Activated T-cell treated with anti-CD3 and anti-CD28 coated beads, Interleukin-2, amount 50 U/mL, for 4 hours (primary cell): ENCODE measurements at regions not wholly inside any gene's neighbourhood (a gene's known extent, or its start where the extent isn't known, plus 50 kb on each side); places are given as distances from the start of the nearest gene placed in this dataset.

Source experiments
- ATAC-seq, 2 donors: fragments of 200-7000 bp; cut with Tn5 transposase; one replicate each; pipeline ENCODE4 v1.10.0; 2021
- DNase-seq: peaks from one replicate; pipeline ENCODE4 v3.0.0-alpha.2; 2020
- H3K27me3 Mint-ChIP-seq: one replicate; pipeline ENCODE4 v1.8.0; 2021; ENCODE audit warnings: low read depth, mixed read lengths
- H3K36me3 Mint-ChIP-seq: one replicate; pipeline ENCODE4 v1.8.0; 2022; ENCODE audit warnings: mixed read lengths; ENCODE audit not compliant: insufficient read depth
- H3K4me1 Mint-ChIP-seq: one replicate; pipeline ENCODE4 v1.8.0; 2021; ENCODE audit warnings: low read depth, mixed read lengths
- H3K4me3 Mint-ChIP-seq: one replicate; pipeline ENCODE4 v1.8.0; 2021; ENCODE audit warnings: mild to moderate bottlenecking, moderate library complexity, mixed read lengths
- H3K9me3 Mint-ChIP-seq: one replicate; pipeline ENCODE4 v1.8.0; 2021; ENCODE audit warnings: mixed read lengths

DNA sequence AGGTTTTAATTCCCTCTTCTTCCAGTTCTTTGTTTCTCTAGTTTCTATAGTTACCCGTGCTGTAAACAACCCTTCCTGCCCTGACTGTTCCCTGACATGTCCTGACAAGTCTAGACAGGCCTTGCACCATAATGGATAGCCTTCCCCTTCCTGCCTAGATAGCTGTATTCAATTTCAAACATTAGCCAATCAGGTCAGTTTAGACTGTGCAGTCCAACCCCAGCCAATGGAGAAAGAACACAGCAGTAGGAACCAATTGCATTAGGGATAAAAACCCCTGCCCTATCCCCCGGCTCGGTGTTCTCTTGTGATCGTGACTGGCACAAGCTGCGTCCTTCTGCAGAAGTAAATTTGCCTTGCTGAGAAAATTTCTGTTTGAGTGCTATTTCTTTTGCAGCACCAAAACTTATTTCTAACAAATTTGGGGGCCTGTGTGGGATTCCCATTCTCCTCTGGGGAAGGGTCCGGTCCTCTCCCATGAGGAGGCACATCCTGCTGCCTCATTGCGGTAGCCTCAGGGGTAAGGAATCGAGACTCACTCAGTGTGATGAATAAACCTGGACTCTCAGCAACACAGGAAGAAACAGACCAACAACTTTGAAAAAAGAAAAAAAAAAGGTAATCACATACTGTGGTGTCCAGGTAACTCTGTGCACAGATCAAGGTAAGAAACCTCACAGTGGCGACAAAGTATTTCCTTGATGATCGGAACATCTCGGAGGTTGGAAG lies 248.7 kb upstream of the ECI2 start:
- Mint-ChIP-seq H3K36me3 (no peaks in the 10 kb centered on the region), H3K27me3 (peaks cover 3% of the 10 kb centered on the region), H3K4me1 (no peaks in the 10 kb centered on the region), H3K9me3 (peaks cover 28% of the 10 kb centered on the region), H3K4me3 (no peak overlapping the region)
- no peak for DNase-seq
- ATAC-seq: no peak

DNA sequence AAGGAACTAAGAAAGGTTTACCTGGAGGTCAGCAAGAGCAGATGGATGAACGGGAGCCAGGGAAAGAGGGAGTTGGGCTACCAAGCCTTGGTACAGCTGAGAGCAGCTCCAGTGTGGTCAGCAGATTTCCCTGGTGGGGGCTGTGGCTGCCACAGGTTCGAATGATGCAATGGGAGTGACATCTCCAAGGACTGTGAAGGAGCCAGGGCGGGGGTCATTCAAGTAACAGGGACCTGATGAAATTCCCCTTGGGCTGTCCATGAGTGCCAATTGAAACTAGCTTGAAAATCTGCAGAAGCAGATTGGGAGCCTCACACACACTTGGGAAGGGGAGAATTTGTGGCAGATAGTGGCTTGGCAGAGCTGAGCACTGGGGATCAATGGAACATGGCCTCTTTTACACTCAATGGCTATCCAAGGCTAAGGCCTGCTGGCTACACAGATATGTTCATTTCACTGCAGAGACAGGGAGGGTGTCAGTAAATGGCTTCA lies 247.0 kb upstream of the ECI2 start:
- Mint-ChIP-seq H3K4me3 (no peak overlapping the region), H3K27me3 (peaks cover 3% of the 10 kb centered on the region), H3K4me1 (no peaks in the 10 kb centered on the region), H3K9me3 (peaks cover 28% of the 10 kb centered on the region), H3K36me3 (no peaks in the 10 kb centered on the region)
- no peak for DNase-seq
- ATAC-seq: no peak

DNA sequence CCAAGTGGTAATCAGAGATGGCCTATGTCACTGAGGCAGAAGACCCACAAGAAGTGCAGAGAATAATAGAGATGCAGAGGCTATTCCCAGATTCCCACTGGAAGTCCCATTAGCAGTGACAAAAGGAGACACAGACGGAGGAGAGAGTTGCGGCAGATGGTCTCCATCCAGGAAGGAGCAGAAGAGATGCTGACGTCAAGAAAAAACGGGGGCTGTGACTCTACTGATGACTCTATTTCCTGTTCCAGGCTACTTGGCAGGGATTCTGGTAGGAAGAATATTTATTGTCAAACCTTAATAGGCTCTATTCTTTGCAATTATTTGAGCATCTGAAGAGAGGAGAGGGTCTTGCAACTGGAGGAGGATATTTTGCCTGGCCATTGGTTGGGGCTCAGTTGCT lies 246.0 kb upstream of the ECI2 start:
- Mint-ChIP-seq H3K36me3 (no peaks in the 10 kb centered on the region), H3K9me3 (peaks cover 28% of the 10 kb centered on the region), H3K27me3 (peaks cover 3% of the 10 kb centered on the region), H3K4me1 (no peaks in the 10 kb centered on the region), H3K4me3 (no peak overlapping the region)
- DNase-seq (no peak), ATAC-seq (no peak)

DNA sequence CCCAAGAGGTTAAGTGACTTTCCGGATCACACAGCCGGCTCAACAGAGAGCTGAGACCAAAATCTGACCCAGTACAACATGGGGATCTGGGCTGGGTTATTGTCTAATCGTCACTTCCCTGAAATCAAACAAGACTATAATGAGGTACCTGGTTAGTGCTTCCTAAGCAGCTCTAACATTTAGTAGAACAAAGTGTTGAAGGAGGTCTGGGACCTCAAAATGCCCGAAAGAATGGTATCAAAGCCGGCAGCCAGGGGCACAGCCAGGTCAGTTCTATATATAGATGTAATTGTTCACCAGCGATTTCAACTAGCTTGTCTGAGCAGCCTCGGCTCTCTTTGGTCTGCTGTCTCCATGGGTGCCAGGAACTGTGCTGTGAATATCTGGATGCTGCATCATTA lies 245.5 kb upstream of the ECI2 start:
- ATAC-seq: no peak
- no peak for DNase-seq
- Mint-ChIP-seq H3K36me3 (no peaks in the 10 kb centered on the region), H3K4me3 (no peak overlapping the region), H3K27me3 (peaks cover 7% of the 10 kb centered on the region), H3K4me1 (no peaks in the 10 kb centered on the region), H3K9me3 (peaks cover 28% of the 10 kb centered on the region)

DNA sequence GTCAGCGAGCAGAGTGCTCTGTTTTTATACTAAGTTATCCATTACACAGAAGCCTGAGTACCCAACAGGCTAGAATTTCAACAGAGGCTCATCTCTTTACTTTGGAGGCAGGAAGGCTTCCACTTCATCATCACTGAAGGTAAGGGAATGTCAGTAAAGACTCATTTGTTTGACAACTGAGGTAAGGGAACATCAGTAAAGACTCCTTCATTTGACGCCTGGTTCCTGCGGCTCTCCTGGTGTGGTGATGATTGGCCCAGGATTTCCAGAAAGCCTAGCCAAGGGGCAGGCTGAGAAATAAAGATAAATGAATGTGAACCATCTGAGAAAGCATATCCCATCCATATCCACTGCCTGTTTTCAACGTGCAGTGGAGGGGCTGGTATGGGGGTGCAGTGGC lies 244.6 kb upstream of the ECI2 start:
- peaks cover 10% of the 10 kb centered on the region for H3K27me3 Mint-ChIP-seq
- no peaks in the 10 kb centered on the region for H3K36me3 Mint-ChIP-seq
- H3K4me3 Mint-ChIP-seq: no peak overlapping the region
- DNase-seq (no peak), ATAC-seq (no peak)
- H3K9me3 Mint-ChIP-seq: peaks cover 23% of the 10 kb centered on the region
- H3K4me1 Mint-ChIP-seq: no peaks in the 10 kb centered on the region

DNA sequence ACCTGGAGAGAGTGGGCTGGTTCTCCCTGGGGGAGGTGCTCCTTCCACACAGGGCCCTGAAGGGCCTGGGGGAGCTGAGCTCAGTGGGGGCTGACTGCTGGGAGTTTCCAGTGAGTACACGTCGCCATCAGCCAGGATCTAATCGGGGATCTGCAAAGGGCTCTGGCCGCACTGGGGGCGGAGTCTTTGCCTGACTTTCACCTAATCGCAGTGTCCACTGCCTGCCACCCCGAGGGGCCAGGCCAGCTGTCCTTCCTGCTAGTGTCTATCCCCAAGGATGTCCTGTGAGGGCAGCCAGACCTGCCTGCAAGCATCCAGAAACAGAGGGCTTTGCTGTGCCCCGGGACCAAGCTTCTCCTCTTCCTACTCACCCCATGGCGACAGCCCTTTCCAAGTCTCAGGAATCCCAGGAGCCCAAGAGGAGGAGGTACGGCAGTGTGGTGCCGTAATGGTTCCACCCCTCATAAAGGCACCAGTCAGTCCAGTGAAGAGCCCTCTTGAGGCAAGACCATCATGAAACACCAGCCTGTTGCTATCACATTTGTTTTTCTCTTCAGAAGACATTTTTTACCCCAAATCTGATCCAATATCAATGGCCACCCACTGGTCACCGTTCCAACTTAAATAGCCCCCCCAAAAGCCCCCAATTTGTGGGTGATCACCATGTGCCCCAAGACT lies 243.1 kb upstream of the ECI2 start:
- H3K36me3 Mint-ChIP-seq: no peaks in the 10 kb centered on the region
- peaks cover 12% of the 10 kb centered on the region for H3K9me3 Mint-ChIP-seq
- no peak for ATAC-seq
- H3K4me1 Mint-ChIP-seq: no peaks in the 10 kb centered on the region
- peaks cover 10% of the 10 kb centered on the region for H3K27me3 Mint-ChIP-seq
- DNase-seq: no peak
- no peak overlapping the region for H3K4me3 Mint-ChIP-seq

DNA sequence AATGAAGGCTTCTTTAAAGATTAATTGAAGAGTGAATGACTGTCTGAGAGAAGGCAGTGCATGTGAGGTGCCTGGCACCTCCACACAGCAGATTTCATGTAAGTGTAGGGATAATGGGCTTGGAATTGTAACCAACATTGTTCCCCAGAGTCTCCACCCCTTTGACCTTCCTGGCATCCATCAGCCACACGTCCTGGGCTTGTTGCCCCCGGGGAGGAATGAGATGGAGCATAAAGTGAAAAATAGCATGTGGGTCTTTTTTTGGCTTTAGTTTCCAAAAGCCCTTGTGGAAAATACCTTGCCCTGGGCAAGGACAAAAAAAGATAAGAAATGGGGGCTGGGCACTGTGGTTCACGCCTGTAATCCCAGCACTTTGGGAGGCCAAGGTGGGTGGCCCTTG lies 242.2 kb upstream of the ECI2 start:
- Mint-ChIP-seq H3K4me1 (no peaks in the 10 kb centered on the region), H3K27me3 (peaks cover 10% of the 10 kb centered on the region), H3K9me3 (peaks cover 12% of the 10 kb centered on the region), H3K4me3 (no peak overlapping the region), H3K36me3 (no peaks in the 10 kb centered on the region)
- DNase-seq (no peak), ATAC-seq (no peak)

DNA sequence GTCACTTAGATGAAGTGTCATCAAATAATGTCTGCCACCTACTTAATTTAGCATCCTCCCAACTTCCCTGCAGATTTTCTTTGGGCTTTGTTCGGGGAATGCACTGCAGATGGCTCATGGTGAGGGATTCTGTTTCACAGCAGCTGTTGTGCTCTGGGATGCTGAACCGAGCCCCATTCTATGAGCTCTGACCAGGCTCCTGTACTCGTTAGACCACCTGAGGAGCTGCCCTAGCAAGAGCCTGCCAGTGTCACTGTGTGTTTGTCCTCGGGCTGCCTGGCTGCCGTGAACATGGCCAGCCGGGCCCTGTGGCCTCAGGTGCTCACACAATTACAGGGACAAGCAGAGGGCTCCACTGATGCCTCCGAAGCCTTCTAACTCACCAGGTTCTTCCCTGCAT lies 238.8 kb upstream of the ECI2 start:
- no peak for ATAC-seq
- no peak for DNase-seq
- no peak overlapping the region for H3K4me3 Mint-ChIP-seq

DNA sequence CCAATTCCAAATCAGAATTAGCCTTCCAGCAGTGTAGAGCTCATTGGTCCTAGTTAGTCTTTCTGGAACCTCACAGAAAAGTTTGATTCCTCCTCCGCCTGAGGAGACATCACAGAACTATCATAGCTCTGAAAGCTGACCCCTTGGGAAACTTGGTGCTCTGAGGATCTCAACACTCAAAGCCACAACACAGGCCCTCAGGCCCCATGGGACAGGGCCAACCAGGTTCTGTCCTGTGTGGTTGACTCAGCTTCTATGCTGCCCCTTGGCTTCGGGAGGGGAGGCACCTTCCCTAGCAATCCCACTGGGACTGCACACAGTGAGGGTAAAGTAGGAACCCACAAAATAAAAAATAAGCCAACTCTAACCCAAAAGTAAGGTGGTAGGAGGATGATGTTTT lies 237.5 kb upstream of the ECI2 start:
- Mint-ChIP-seq H3K36me3 (no peaks in the 10 kb centered on the region), H3K9me3 (no peaks in the 10 kb centered on the region), H3K4me3 (no peak overlapping the region), H3K27me3 (peaks cover 7% of the 10 kb centered on the region), H3K4me1 (no peaks in the 10 kb centered on the region)
- ATAC-seq: no peak
- DNase-seq: no peak

More for the DNA sequence above, 238.8 kb upstream of the ECI2 start:
- no peaks in the 10 kb centered on the region for H3K36me3 Mint-ChIP-seq
- no peaks in the 10 kb centered on the region for H3K9me3 Mint-ChIP-seq
- H3K4me1 Mint-ChIP-seq: no peaks in the 10 kb centered on the region
- H3K27me3 Mint-ChIP-seq: peaks cover 7% of the 10 kb centered on the region

DNA sequence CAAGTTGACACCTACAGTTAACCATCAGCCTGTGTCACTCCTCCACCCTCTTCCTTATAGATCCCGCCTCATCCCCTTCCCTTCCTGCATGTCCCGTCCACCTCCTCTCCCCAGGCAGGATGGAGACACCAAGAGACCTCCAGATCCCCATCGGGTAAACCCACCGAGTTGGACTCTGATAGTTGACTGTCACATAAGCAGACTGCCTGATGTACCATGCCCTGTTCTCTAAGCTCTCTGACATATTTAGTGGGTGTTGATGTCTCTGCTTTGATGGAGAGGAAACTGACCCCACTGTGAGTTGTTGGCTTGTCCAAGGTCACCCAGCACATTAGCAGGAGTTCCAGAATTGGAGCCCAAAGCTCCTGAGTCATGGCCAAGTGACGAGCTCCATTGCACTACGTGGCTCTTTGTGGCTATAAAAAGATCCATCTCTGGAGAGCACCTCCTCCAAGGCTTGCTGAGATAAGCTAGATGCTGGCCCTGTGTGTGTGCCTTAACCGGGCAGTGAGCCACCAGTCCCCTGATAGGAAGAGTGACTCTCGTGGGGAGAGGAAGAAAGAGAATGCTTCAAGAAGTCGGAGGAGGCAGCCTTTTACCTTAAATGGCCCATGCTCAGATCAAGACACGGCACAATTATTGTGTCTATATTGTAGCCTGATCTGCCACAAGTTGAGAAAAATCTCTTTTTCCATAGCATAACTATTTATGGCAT lies 236.0 kb upstream of the ECI2 start:
- H3K4me3 Mint-ChIP-seq: no peak overlapping the region
- no peaks in the 10 kb centered on the region for H3K9me3 Mint-ChIP-seq
- no peaks in the 10 kb centered on the region for H3K36me3 Mint-ChIP-seq
- DNase-seq (no peak), ATAC-seq (no peak)
- no peaks in the 10 kb centered on the region for H3K4me1 Mint-ChIP-seq
- H3K27me3 Mint-ChIP-seq: peaks cover 7% of the 10 kb centered on the region

DNA sequence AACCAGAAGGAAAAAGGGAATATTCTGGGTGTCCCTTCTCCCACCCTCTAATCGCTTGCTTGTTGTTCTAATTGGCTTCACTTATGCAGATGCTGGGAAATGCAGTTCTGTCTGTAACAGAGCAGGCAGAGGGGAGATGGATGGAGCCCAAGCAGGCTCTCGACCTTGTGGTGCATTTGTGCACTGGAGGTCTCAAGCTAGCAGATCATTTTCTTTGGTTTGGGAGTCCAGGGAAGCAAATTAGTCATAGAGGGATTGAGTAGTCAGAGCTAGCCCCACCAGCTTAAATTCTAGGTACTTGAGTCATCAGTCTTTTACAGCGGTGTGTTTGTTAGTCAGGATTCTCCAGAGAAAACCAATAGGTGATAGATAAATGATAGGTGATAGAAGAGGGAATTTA lies 234.7 kb upstream of the ECI2 start:
- peaks cover under 1% of the 10 kb centered on the region for H3K27me3 Mint-ChIP-seq
- DNase-seq (no peak), ATAC-seq (no peak)
- no peaks in the 10 kb centered on the region for H3K9me3 Mint-ChIP-seq
- H3K4me1 Mint-ChIP-seq: no peaks in the 10 kb centered on the region
- no peak overlapping the region for H3K4me3 Mint-ChIP-seq
- H3K36me3 Mint-ChIP-seq: no peaks in the 10 kb centered on the region

DNA sequence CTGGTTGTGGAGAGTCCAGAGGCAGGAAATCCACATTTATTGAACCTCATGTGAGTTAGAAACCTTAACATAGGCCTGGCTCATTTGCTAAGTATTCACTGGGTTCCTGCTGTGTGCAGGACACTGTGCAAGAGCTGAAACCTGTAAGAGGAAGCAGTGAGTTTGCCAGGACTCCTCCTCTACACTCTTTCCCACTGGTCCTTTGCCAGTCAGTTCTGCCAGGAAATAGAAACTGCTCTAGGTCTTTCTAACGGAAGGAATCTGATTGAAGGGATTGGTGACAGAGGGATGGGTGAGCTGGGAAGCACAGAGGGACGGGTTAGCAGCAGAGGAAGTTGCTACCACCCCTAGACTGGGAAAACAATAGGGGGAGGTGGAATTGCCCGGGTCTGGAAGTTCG lies 234.2 kb upstream of the ECI2 start:
- no peaks in the 10 kb centered on the region for H3K27me3 Mint-ChIP-seq
- H3K9me3 Mint-ChIP-seq: no peaks in the 10 kb centered on the region
- no peak overlapping the region for H3K4me3 Mint-ChIP-seq
- ATAC-seq (no peak), DNase-seq (no peak)
- H3K36me3 Mint-ChIP-seq: no peaks in the 10 kb centered on the region
- H3K4me1 Mint-ChIP-seq: no peaks in the 10 kb centered on the region

DNA sequence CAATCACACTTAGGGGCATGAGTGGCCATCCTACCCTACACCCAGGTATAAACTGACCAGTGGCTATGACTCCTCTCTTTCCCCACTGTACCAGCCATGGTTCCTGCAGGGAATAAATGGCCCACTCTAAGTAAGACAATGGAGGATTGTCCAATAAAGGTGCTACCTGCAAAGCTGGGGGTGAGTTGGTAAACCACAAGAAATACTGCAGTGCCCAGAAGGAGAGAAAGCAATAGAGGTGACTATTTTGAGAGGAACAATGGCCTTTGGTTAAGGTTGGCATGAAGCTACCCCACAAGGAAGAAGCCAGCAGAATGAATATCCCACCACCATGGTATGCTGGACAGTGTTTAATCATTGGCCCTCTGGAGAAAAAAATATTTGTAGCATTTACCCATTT lies 233.3 kb upstream of the ECI2 start:
- no peak for DNase-seq
- Mint-ChIP-seq H3K4me3 (no peak overlapping the region), H3K27me3 (no peaks in the 10 kb centered on the region), H3K4me1 (no peaks in the 10 kb centered on the region), H3K9me3 (no peaks in the 10 kb centered on the region), H3K36me3 (no peaks in the 10 kb centered on the region)
- ATAC-seq: no peak

DNA sequence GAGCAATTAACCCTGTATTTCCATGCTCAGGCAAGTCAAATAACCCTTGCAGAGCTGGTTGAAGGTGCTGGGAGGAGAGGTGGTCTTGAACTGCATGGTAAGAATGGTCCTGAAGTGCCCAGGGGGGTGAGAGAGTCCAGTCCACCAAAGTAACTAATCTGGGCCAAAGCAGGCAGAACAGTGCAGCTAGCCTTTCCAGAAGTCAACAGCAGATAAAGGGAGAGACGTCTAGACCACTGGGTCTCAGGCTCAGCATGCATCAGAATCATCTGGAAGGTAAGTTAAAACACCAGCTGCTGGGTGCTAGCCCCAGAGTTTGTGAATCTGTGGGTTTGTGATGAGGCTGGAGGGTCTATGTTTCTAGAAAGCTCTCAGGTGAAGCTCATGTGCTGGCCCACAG lies 232.3 kb upstream of the ECI2 start:
- H3K27me3 Mint-ChIP-seq: no peaks in the 10 kb centered on the region
- H3K36me3 Mint-ChIP-seq: no peaks in the 10 kb centered on the region
- H3K9me3 Mint-ChIP-seq: no peaks in the 10 kb centered on the region
- no peaks in the 10 kb centered on the region for H3K4me1 Mint-ChIP-seq
- no peak overlapping the region for H3K4me3 Mint-ChIP-seq
- ATAC-seq: no peak
- no peak for DNase-seq
